WERI-Rb-1 (cell line): ENCODE measurements at regions not wholly inside any gene's neighbourhood (a gene's known extent, or its start where the extent isn't known, plus 50 kb on each side); places are given as distances from the start of the nearest gene placed in this dataset.

Experiments
- DNase-seq: peaks from one replicate; pipeline ENCODE4 v3.0.0-alpha.2; 2020
- H3K27ac ChIP-seq: fragments of 250-450 bp; sonication (Bioruptor Pico); 2 replicates; pipeline ENCODE4 v1.5.1; 2020; ENCODE audit warnings: mild to moderate bottlenecking, moderate library complexity
- H3K27me3 ChIP-seq: fragments of 250-450 bp; sonication (Bioruptor Pico); 2 replicates; pipeline ENCODE4 v1.5.1; 2021; ENCODE audit warnings: mild to moderate bottlenecking, low read depth, moderate library complexity; ENCODE audit not compliant: insufficient read depth, severe bottlenecking
- H3K36me3 ChIP-seq: fragments of 250-450 bp; sonication (Bioruptor Pico); 2 replicates; pipeline ENCODE4 v1.5.1; 2020; ENCODE audit warnings: mild to moderate bottlenecking, moderate library complexity
- H3K4me3 ChIP-seq: 2 replicates; pipeline ENCODE4 v1.5.1; 2011; ENCODE audit warnings: low read depth, mild to moderate bottlenecking, control low read depth, low read length
- H3K9me3 ChIP-seq: fragments of 250-450 bp; sonication (Bioruptor Pico); 2 replicates; pipeline ENCODE4 v1.5.1; 2021; ENCODE audit warnings: mild to moderate bottlenecking, moderate library complexity; ENCODE audit not compliant: severe bottlenecking
- CTCF ChIP-seq: IDR thresholded peaks from 2 replicates; pipeline ENCODE4 v1.5.1; 2011; ENCODE audit warnings: low read depth, mild to moderate bottlenecking, control low read depth, inconsistent platforms, low read length

GRCh38 chr5:18881615-18882014 is 1106.4 kb downstream of the CDH18 start:
- TF ChIP-seq CTCF, result no peak
- no peaks in the 10 kb centered on the region for H3K9me3 ChIP-seq
- no peak overlapping the region for H3K4me3 ChIP-seq

GRCh38 chr5:18882154-18882553 is 1105.8 kb downstream of the CDH18 start:
- no peak for DNase-seq
- Histone ChIP-seq H3K27ac (no peak overlapping the region), H3K9me3 (no peaks in the 10 kb centered on the region), H3K36me3 (no peaks in the 10 kb centered on the region), H3K4me3 (no peak overlapping the region), H3K27me3 (no peaks in the 10 kb centered on the region)
- no peak for TF ChIP-seq CTCF

More at GRCh38 chr5:18881615-18882014, 1106.4 kb downstream of the CDH18 start:
- no peak for DNase-seq
- no peaks in the 10 kb centered on the region for H3K36me3 ChIP-seq
- no peaks in the 10 kb centered on the region for H3K27me3 ChIP-seq
- no peak overlapping the region for H3K27ac ChIP-seq

GRCh38 chr5:18888821-18889220 is 1099.2 kb downstream of the CDH18 start:
- DNase-seq, result no peak
- Histone ChIP-seq H3K27ac (no peak overlapping the region), H3K36me3 (no peaks in the 10 kb centered on the region), H3K4me3 (no peak overlapping the region), H3K27me3 (no peaks in the 10 kb centered on the region), H3K9me3 (no peaks in the 10 kb centered on the region)
- no peak for TF ChIP-seq CTCF

GRCh38 chr5:18900644-18901043 is 1087.4 kb downstream of the CDH18 start:
- H3K36me3 ChIP-seq, result no peaks in the 10 kb centered on the region
- no peak for TF ChIP-seq CTCF
- H3K27me3 ChIP-seq, result no peaks in the 10 kb centered on the region
- no peak for DNase-seq
- no peaks in the 10 kb centered on the region for H3K9me3 ChIP-seq
- H3K27ac ChIP-seq, result no peak overlapping the region
- H3K4me3 ChIP-seq, result no peak overlapping the region

GRCh38 chr5:18920966-18921365 is 1067.0 kb downstream of the CDH18 start:
- no peak for TF ChIP-seq CTCF
- no peak overlapping the region for H3K27ac ChIP-seq
- H3K9me3 ChIP-seq, result no peaks in the 10 kb centered on the region
- H3K36me3 ChIP-seq, result no peaks in the 10 kb centered on the region
- H3K4me3 ChIP-seq, result no peak overlapping the region
- no peaks in the 10 kb centered on the region for H3K27me3 ChIP-seq
- DNase-seq, result no peak

GRCh38 chr5:18932081-18932480 is 1055.9 kb downstream of the CDH18 start:
- Histone ChIP-seq H3K36me3 (no peaks in the 10 kb centered on the region), H3K4me3 (no peak overlapping the region), H3K9me3 (no peaks in the 10 kb centered on the region), H3K27me3 (no peaks in the 10 kb centered on the region), H3K27ac (no peak overlapping the region)
- DNase-seq, result no peak
- no peak for TF ChIP-seq CTCF
